ENCODE measurements at regions not wholly inside any gene's neighbourhood (a gene's known extent, or its start where the extent isn't known, plus 50 kb on each side); places are given as distances from the start of the nearest gene placed in this dataset.
"Not testable (repeated sequence)": the region's sequence is repeated elsewhere in the genome, so short reads cannot be mapped to it uniquely, and the experiment has no call there.

- no peak for DNase-seq (ENCODE audit: low read depth)
- no peak for TF ChIP-seq CTCF (conservative IDR thresholded peaks at IDR 0.05; ENCODE audit: low read depth, low read length)
- H3K4me3 ChIP-seq (ENCODE audit: low read length), result no peak overlapping the region
These were observed 338.2 kb upstream of the ATP10A start for GRCh38 chr15:26201177-26201858.

GRCh38 chr15:26200427-26200826 is 337.3 kb upstream of the ATP10A start:
- DNase-seq (ENCODE audit: low read depth), result no peak
- no peak overlapping the region for H3K4me3 ChIP-seq (ENCODE audit: low read length)
- no peak for TF ChIP-seq CTCF (conservative IDR thresholded peaks at IDR 0.05; ENCODE audit: low read depth, low read length)

GRCh38 chr15:26197719-26198118 is 334.6 kb upstream of the ATP10A start:
- no peak overlapping the region for H3K4me3 ChIP-seq (ENCODE audit: low read length)
- peak; percentile 50 for DNase-seq (ENCODE audit: low read depth)
- no peak for TF ChIP-seq CTCF (conservative IDR thresholded peaks at IDR 0.05; ENCODE audit: low read depth, low read length)

- DNase-seq (ENCODE audit: low read depth), result no peak
- H3K4me3 ChIP-seq (ENCODE audit: low read length), result no peak overlapping the region
- TF ChIP-seq CTCF (conservative IDR thresholded peaks at IDR 0.05; ENCODE audit: low read depth, low read length), result no peak
These were observed 333.9 kb upstream of the ATP10A start for GRCh38 chr15:26197060-26197459.

GRCh38 chr15:26191193-26191592 is 328.1 kb upstream of the ATP10A start:
- no peak for TF ChIP-seq CTCF (conservative IDR thresholded peaks at IDR 0.05; ENCODE audit: low read depth, low read length)
- no peak for DNase-seq (ENCODE audit: low read depth)
- H3K4me3 ChIP-seq (ENCODE audit: low read length), result no peak overlapping the region

GRCh38 chr15:26186138-26186537 is 323.0 kb upstream of the ATP10A start:
- not testable (repeated sequence) for H3K4me3 ChIP-seq (ENCODE audit: low read length); DNase-seq (ENCODE audit: low read depth)

GRCh38 chr15:26182441-26182840 is 319.3 kb upstream of the ATP10A start:
- H3K4me3 ChIP-seq (ENCODE audit: low read length), result no peak overlapping the region
- DNase-seq (ENCODE audit: low read depth), result no peak
- TF ChIP-seq CTCF (conservative IDR thresholded peaks at IDR 0.05; ENCODE audit: low read depth, low read length), result no peak

Measured in retinal pigment epithelial cell (primary cell).